HT1080 (cell line): ENCODE measurements at regions not wholly inside any gene's neighbourhood (a gene's known extent, or its start where the extent isn't known, plus 50 kb on each side); places are given as distances from the start of the nearest gene placed in this dataset.

ENCODE experiments used
- DNase-seq: peaks from one replicate; pipeline ENCODE4 v3.0.0-alpha.2; 2015; ENCODE audit warnings: low read depth

DNA sequence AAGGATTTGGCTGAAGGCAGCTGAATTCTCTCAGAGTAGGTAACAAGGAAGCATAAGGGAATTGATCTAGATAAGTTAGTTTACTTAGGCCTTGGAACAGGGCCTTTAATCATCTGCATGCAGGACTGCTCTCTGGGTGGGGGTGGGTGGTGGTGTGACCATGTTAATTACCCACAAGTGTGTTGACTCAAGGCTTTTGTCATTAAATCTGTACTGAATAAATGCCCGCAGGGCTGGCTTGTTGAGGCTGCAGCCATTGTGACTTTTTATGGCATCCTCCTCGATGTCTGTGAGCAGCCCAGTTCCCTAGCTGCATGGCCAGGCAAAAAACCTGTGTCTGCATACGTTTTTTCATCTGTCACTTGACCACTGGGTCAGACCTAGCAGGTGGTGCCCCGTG is 63.5 kb upstream of the ASCC3 start:
- DNase-seq, result no peak

DNA sequence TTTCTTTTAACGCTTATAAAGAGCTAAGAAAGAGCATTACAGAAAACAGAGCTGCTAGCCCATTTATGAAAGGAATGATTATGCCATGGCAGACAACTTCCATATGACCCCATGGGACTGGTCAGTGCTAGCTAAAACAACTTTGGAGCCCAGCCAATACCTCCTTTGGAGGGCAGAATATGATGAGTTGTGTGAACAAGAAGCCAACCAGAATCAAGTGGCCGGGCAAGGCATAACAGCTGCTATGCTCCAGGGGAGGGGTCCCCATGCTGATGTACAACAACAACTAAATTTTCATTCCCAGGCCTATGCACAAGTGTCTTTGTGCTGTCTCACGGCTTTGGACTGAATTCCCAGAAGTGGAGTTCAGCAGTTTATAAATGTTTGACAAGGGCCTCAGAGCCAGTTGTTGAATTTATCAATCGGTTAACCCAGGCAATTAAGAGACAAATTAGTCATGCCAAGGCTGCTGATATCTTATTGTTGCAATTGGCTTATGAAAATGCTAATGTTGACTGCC is 65.0 kb upstream of the ASCC3 start:
- DNase-seq, result no peak

DNA sequence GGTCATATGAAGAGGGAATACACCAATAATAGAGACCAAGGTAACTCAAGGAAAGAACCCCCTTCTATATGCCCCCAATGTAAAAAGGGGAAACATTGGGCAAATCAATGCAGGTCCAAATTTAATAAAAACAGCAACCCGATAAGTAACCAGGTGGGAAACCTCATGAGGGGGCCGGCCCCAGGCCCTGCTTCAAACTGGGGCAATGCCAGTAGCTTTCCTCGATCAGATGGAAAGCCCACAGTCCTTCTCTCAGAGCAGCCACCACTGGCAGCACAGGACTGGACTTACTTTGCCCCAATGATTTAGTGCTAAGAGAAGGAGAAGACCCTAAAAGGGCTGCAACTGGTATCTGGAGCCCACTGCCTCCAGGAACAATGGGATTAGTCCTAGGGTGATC is 65.6 kb upstream of the ASCC3 start:
- no peak for DNase-seq

DNA sequence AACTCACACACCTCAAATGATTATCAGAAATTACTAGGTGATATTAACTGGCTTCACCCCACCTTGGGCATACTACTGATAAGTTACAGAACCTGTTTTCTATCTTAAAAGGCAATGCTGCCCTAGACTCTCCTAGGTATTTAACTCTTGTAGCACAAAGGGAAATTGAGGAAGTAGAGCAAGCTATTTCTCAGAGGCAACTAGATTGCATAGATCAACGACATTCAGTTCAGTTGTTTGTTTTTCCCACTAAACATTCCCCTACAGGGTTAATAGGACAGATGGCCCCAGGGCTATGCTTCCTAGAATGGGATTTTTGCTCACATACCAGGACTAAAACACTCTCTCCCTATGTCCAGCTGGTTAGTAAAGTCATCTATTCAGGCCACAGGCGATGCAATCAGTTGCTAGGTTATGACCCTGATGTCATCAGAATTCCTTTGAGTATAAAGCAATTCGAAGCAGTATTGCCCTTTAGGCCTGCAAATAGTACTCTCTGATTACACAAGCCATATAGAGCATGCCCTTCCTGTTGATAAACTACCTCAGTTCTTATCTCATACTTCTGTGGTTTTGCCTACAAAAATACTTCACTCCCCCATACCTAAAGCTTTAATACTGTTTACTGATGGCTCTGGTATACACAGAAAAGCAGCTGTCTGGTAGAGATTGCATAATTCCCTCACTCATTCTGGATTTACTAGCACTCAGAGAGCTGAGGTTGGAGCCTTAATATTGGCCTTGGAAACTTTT is 67.4 kb upstream of the ASCC3 start:
- DNase-seq, result no peak

DNA sequence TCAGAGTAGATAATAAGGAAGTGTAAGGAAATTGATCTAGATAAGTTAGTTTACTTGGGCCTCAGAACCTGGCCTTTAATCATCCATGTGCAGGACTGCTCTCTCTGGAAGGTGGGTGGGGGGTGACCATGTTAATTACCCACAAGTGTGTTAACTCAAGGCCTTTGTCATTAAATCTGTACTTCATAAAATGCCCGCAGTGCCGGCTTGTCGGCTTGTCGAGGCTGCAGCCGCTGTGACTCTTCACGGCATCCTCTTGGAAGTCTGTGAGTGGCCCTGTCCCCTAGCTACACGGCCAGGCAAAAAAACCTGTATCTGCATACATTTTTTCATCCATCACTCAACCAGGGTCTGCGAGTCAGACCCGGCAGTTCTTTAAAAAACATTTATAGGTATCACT is 70.9 kb upstream of the ASCC3 start:
- DNase-seq, result no peak

DNA sequence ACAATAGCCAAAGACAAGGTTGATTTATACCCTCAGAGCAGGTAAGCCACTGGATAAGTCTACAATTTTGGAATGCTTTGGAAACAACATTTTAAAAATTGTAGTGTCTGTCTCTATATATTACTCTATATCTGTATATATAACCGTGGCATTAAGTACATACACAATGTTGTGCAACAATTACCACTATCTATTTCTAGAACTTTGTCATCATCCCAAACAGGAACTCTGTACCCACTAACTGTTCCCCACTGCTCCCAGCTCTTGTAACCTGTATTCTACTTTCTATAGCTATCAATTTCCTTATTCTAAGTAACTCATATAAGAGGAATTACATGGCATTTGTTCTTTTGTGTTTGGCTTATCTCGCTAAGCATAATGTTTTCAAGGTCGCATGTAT is 78.2 kb upstream of the ASCC3 start:
- no peak for DNase-seq

DNA sequence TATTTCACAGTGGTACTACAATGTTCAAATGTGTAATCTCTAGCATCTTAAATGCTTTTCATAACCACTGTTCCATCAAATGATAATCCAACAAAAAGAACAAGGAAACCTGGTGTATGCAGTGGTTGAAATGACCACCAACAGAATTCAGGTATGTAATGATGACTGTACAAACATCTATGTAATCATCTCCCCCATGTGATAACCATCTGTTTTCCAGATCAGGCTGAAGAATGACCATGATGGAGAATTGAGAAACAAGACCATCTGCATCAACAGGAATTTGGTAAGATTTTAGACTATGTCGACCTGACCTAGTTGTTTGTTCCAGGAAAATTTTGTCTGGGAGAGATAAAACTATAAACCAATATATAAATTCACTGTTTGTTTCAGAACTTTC is 81.3 kb upstream of the ASCC3 start:
- DNase-seq, result no peak

DNA sequence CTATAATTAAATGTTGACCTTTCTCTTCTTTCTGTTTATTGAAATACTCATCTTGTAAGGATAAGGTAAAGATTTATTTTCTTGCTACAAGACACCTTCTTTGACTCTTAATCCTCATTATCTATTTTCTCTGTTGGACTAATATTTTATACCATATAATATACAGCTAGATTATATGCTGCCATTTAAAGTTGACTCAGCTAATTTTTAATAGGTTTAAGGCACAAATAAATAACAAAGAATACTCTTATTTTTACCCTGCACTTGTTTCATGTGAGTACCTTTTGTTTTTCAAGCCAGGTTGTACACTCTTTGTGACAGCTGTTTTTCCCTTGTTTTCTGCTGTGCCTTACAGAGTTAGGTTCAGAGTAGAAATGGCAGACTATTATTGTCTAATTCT is 83.9 kb upstream of the ASCC3 start:
- DNase-seq, result no peak

DNA sequence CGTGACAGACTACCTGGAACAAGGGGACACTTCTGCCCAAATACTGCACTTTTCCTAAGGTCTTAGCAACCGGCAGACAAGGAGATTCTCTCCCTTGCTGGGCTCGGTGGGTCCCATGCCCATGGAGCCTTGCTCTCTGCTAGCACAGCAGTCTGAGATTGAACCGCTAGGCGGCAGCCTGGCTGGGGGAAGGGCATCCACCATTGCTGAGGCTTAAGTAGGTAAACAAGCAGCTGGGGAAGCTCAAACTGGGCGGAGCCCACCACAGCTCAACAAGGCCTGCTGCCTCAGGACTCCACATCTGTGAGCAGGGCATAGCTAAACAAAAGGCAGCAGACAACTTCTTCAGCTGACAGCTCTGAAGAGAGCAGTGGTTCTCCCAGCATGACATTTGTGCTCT is 87.8 kb upstream of the ASCC3 start:
- peak; percentile 19 for DNase-seq

DNA sequence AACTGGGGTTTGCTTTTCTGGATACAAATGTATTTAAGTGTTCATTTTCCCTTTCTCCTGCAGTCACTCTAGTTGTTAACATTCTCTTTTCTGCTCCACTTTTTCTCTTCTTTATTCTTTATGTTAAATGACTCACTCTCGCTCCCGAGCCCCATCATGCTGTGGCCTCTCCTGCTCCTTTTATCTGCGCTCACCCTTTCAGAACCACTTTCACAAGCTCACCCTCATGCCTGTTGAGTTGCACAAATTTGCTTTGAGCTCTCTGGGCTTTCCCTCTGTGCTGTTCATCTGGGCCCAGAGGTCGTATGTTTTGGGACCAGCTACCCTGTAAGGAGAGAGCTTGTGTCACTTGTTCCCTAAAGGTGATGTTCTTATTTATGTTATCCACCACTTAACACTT is 98.1 kb upstream of the ASCC3 start:
- peak; percentile 3 for DNase-seq

DNA sequence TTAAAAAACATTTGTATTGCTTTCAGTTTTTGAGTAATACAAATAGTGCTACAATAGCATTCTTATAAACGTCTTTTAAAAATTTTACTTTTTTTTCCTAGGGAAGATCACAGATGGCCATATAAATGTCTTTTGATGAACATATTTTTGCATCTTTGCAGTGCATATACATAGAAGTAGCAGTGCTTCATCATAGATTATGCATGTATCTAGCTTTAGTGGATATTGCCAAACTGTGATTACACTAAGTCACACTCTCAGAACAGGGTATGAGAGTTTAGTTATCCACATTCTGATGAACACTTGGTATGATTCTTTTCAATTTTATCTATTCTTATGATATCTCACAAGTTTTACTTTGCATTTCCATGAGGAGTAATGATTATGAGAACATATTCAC is 99.8 kb upstream of the ASCC3 start:
- DNase-seq, result no peak

DNA sequence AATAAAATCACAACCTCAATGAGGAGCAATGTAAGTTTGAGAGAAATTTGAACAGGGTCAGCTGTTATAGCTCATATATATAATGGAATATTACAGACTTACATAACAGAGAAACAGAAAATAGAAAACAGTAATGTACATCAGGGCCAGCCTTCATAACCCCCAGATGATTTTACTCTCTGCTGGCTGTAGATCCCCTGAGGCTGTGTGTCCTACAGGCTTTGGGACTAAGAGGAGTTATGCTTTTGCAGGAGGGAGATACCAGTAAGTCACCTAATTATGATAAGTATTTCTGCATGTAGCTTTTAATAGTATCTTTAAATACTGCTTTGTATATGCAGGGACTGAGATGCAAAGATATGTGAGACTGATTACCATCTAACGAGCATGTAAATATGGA is 105.8 kb upstream of the ASCC3 start:
- no peak for DNase-seq

DNA sequence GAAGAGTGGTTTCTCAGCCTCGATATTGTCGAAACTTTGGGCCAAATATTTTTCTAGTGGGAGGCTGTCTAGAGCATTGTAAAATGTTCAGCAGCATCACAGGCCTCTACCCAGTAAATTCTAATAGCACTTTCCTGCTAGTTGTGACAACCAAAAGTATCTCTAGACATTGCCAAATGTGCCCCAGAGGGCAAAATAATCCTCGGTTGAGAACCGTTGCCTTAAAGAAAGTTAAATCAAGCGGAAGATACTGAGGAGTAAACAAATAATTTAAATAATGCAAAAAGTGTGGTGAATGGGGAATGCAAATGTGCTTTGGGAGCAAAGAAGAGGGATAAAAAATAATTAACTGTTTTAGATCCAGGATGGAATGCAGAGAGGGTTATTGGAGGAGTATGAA is 106.4 kb upstream of the ASCC3 start:
- DNase-seq, result no peak

DNA sequence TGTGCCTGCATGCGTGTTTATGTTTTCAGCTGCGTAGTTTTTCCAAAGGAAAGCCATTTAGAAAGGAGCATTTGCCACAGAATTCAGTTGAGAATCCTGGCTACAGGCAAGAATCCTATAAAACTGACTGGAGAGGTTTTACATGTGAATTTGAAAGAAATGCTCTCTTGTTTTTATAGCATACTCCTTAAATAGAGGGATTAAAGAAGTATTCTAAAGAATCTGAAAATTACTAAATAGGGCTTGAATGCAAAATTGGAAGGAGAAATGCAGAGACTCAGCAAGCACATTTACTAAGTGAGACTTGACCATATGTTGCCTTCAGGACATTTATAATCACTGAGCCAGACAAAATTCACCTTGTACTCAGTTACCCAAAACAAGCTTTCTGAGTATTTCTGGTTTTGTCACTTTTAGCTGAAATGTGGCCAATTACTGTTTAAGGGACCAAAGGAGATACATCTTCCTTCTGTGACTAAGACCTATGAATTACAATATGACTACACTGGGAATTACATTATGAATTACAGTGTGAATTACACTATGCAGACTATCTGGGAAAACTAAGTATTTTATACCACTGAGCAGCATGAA is 107.4 kb upstream of the ASCC3 start:
- DNase-seq, result no peak

DNA sequence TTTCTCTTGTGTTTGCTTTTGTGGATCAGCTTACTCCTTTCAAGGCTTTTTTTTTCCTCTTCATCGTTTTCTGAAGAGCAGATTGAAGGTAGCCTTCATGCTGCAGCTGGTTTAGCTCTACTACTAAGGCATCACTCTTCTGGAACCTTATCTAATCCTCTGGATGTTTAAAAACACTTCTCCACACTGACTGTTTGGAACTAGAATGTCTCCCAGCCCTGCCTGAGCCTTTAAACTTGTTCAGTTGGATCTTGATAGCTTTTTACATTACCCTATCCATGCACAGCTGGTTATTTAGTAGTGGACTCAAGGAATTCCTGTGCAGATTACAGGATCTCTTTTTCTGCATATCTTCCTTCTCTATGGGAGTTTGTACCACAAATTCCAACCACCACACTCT is 108.9 kb upstream of the ASCC3 start:
- no peak for DNase-seq

DNA sequence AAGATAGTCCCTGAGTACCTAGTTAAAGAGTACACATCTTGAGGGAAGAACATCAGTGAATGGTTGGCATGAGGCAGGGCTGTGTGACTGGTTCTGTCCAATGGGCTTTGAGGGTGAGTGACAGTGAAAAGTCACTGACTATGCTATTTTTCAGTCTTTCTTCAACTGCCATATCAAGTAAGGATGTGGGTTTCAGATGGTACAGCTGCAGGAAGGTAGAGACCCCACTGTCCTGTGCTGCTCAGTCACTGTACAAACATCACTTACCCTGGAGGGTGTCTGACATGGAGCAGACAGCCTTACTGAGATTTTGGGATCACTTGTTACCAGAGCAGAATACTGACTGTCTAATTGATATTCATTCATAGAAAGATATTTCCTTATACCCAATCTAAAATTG is 115.3 kb upstream of the ASCC3 start:
- DNase-seq, result no peak

DNA sequence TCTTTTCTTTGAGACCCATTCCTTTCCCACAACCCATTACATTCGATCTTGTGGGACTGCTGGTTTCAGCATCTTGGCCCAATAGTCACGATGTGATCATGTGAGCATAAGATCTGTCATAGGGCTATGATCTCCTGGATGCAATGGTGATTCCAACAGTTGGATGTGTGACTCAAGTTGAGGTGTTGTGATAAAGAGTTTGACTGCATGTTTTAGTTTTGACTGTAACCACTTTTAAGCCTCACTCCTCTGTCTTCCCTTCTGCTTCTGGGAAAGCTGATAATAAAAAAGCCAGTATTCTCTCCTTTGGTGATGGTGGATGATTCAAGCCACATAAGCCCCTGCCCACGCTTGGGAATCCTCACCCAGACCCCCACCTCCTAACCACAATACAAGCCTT is 117.0 kb upstream of the ASCC3 start:
- DNase-seq, result peak; percentile 85

DNA sequence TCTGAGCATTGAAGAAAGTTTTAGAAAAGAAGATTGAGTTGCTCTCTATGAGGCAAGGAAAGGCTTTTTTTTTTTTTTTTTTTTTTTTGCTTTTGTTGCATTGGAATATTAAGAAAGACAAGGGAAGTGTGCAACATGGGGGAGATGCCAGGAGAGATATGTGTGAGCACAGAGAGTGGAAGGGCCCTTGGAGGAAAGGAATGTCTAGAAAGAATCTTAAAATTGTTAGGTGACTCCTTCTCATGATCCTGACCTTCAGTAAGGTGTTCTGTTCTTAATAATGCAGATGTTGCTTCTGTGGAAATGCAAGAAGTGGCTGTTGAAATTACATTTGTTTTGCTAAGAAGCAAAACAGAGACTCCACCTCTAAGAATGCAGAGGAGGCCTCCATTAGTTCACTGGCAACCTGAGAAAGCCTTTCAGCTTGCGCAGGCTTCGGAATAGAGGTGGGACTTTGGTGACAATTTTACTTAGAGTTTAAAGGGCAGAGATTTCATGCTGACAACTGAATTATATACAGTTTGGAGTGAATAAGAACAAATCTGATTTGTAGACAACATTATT is 118.0 kb upstream of the ASCC3 start:
- no peak for DNase-seq

DNA sequence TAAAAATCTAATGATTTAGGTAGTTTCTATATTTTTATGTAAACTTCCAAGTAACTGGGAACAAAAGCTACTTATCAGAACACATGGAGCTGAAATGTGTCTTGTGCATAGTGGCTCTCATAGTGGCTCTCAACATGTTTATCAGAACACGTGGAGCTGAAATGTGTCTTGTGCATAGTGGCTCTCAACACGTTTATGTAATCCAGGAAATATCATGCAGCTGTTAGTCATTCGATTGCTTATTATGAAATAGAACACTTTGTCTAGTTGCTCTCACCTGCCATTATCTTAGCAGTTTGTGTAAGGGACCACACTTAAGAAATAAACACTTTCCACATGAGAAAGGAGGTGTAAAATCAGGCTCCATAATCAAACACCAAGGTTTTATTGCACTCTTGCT is 119.2 kb upstream of the ASCC3 start:
- peak; percentile 28 for DNase-seq

DNA sequence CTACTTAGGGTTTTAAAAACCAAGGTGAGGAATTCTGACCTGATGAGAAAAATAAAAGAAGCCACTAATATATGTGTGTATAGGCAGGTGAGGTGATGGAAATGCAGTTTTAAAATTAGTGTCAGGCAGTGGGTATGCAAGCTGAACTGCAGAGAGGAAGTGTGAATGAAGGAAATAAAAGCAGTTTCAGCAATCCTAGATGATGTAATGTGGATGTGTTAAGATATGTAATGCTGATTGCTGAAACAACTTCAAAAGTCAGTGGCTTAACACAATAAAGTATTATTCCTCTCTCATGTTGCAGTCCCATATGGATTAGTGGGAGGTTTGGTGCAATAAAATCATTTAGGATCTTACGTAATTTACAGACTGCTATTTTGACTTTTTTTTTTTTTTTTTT is 119.9 kb upstream of the ASCC3 start:
- no peak for DNase-seq

DNA sequence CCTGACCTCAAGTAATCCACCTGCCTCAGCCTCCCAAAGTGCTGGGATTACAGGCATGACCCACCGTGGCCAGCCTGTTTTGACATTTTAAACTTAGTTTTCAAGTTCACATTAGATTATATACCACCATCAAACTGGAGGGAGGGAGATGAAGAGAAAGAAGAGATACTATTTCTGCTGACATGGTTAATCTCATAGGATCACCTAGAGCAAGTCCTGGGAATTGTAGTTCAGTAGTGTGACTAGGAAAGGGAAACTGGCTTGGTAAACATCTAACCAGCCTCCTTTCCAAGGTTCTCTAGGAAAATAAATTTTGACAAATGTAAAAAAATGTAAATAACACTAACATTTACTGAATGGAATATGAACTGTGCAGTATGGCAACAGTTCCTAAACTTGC is 120.5 kb upstream of the ASCC3 start:
- no peak for DNase-seq

DNA sequence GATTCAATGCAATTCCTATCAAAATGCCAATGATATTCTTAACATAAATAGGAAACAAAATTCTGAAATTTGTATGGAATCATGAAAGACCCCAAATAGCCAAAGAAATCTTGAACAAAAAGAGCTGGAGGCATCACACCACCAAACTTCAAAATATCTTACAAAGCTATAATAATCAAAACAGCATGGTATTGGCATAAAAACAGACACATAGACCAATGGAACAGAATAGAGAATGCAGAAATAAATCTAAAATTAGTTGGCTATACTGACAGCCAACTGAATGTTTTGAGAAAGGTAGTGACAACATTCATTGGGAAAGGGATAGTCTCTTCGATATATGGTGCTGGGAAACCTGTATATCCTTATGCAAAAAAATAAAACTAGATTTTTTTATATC is 121.9 kb upstream of the ASCC3 start:
- DNase-seq, result no peak

DNA sequence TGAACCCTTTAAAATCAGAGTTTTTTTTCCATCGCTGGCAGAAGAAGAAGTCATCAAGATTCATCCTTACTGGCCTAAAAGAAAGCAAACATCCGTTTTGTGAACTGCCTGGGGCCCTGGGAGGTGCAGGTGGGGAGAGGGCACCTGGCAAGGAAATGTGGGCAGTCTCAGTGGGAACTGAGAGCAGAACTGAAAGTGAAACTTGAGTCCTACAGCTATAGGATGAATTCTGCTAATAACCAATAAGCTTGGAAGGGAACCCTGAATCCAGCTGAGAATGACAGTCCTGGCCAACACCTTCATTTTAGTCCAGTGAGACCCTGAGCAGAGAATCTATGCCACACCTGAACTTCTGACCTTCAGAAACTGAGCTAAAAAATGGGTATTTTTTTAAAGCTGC is 130.1 kb upstream of the ASCC3 start:
- peak; percentile 23 for DNase-seq
